Cerebellar cortex (tissue), 1 donor: ENCODE measurements at regions not wholly inside any gene's neighbourhood (a gene's known extent, or its start where the extent isn't known, plus 50 kb on each side); places are given as distances from the start of the nearest gene placed in this dataset.
"Not testable (repeated sequence)": the region's sequence is repeated elsewhere in the genome, so short reads cannot be mapped to it uniquely, and the experiment has no call there.

Experiments used
- DNase-seq: peaks from one replicate; pipeline ENCODE4 v3.0.0-alpha.2; 2015; ENCODE audit warnings: low spot score

DNA sequence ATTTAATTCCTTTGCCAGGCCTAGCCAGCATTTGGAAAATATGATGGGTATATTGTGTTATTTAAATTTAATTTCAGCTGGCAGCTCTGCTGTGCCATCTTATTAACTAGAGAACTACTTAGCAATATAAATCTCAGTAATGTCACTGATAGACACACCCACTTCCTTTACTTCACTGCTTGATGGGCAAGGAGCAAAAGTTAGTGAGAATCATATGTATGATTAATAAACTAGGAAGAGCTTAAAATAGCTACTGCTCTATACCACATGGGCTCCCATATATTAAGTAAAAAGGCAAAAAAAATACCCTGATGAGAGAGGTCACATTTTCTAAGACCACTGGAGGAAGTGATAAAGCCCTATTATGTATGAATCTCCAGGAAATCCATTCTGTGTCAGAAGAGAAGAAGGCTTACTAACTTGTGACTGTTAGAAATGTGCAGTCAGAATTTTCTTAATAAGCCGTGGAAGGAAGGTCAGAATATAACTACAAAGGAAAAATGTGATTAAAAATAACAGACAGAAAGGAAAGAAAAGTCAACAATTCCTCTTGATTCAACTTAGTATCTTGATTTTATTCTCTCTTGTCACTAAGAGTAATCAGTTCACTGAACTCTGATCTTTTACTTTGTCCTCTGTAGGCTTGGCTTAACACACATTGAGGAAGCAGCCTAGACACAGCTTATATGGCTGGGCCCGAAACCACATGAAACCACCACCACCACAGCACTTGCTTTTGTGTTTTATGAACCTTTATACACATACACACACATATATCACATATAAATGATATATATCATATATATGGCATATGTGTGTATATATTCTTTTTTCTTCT is 1233.9 kb upstream of the ALCAM start:
- DNase-seq = no peak

DNA sequence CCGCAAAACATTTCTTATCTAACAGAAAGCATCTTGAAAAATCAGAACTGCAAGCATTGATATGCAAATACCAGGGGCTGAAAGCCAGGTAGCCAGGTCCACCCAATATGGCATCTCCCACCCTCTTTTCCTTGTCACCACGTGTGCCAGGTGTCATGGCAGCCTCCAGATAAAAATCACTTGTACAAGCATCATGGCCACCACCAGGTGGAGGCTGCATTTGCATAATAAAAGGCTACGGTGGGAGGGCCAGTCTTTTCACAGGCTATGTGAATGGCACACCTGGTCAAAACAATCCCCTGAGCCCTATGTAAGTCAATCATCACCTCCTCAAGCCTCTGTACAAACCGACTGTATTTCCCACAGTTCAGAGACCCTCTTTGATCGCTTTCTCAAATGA is 1233.1 kb upstream of the ALCAM start:
- no peak for DNase-seq

DNA sequence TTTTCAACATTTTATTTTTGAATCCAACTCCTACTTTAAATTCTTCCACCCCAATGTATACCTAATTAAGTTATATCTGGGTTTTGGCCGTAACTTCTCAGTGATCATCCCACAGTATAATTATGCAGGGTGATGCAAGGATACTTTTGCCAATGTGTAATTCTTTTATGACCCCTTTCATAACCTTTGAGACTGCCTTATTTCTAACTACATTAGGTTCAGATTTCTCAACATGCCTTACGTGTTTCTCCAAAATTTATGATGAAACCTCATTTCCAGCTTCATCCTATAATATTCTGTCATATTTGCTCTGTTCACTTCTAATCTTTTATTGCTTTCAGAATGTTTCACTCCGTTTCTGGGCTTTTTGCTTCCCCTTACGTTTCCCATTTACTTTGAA is 1229.6 kb upstream of the ALCAM start:
- no peak for DNase-seq

DNA sequence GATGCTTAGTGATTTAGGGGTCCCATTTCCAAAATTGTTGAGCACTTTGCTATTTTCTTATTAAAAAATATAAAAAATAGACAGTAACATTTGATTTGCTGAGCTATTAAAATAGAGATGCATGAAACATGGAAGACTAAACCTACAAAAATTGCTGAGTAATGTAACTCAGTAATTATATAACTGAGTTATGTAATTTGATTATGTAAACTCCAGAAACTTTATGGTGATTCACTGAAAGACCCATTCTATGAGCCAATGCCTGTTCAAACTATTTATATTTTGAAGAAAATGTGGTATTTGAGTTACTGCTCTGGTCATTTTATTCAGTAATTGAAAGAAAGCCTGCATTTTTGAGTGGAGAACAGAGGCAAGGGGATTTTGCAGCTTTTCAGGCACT is 1221.5 kb upstream of the ALCAM start:
- DNase-seq = no peak

GRCh38 chr3:104149154-104149553 is 1217.6 kb upstream of the ALCAM start:
- no peak for DNase-seq

DNA sequence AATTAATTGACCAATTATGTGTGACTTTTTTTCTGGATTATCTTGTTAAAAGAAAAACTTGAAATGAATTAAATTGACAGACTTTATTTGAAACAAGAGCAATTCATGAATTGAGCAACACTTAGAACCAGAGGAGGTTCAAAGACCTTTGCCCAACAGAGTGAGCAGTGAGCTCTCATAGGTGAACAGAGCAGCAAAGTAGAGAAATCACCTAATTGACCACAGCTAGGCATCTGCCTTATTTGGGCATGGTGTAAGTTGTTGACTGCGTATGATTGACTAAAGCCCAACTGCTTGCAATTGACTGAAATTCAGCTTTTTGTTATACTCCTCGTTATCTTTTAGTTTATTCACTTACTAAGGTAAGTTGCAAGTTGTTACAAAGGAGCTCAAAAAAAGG is 1216.0 kb upstream of the ALCAM start:
- no peak for DNase-seq

GRCh38 chr3:104154896-104155295 is 1211.8 kb upstream of the ALCAM start:
- no peak for DNase-seq

GRCh38 chr3:104165866-104166265 is 1200.8 kb upstream of the ALCAM start:
- no peak for DNase-seq

GRCh38 chr3:104168386-104168785 is 1198.3 kb upstream of the ALCAM start:
- DNase-seq = no peak

GRCh38 chr3:104175696-104176095 is 1191.0 kb upstream of the ALCAM start:
- no peak for DNase-seq

DNA sequence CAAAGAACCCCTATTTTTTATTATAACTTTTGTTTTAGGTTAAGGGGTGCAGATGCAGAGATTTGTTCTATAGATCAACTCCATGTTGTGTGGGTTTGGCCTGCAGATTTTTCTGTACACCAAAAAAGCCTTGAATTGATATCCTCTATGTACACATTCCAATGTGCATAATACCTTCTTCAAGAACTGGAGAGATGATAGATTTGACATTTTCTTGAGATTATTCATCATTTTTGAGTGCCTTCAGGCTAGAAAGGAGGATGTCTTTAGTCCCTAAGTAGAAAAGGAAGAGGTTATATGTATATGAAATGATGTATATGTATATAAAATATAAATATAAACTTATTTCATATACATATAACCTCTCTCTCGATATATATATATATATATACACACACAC is 1190.0 kb upstream of the ALCAM start:
- DNase-seq = no peak

GRCh38 chr3:104178680-104179079 is 1188.0 kb upstream of the ALCAM start:
- DNase-seq = no peak

DNA sequence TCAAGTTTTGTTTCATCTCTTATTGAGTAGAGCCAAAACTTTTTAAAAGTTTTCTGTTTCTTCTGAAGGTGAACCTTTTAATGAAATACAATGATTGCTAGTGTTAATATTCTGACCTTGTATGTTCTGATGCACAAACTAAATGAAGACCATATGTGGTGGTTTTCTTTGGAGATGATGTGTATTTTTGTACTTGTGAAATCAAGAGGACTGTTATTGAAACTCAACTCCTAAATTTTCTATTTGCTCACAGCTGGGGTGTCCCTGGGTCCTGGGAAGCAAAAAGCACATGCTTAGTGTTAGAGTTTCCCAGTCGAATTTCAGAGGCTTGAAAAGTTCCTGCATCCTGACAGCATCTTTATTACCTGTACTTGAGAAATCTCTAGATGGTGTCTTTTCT is 1185.8 kb upstream of the ALCAM start:
- no peak for DNase-seq

- no peak for DNase-seq
Observed at GRCh38 chr3:104190681-104191080, 1176.0 kb upstream of the ALCAM start.

GRCh38 chr3:104198131-104198530 is 1168.6 kb upstream of the ALCAM start:
- no peak for DNase-seq

GRCh38 chr3:104206925-104207324 is 1159.8 kb upstream of the ALCAM start:
- no peak for DNase-seq

DNA sequence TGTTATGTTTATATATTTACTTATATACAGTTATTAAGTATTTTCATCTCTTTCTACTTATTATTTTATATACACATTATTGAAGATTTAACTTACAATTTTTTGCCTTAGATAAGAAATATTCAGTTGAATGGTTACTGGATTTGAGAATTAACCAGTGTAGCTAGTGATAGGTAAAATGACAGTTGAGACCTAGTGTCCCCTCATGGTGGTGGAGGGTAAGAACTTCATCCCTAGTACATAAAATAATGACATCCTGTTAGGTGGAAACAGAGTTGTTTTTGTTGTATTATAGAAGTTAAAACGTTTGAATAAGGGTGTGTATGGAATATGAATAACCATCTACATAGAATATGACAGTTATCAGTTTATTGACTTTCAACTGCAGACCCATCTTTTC is 1152.4 kb upstream of the ALCAM start:
- DNase-seq = no peak

- DNase-seq = no peak
Observed at GRCh38 chr3:104214937-104215336, 1151.8 kb upstream of the ALCAM start.

DNA sequence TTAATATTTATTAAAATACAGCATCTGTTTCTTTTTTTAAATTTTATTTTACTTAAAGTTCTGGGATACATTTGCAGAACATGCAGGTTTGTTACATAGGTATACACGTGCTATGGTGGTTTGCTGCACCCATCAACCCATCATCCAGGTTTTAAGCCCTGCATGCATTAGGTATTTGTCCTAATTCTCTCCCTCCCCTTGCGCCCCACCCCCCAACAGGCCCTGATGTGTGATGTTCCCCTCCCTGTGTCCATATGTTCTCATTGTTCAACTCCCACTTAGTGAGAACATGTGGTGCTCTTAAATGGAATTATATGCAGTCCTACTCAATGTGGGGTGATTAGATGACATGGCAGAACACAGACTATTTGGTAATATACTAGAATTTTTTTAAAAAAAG is 1147.7 kb upstream of the ALCAM start:
- DNase-seq = not testable (repeated sequence)

GRCh38 chr3:104234442-104235194 is 1132.1 kb upstream of the ALCAM start:
- DNase-seq = no peak

GRCh38 chr3:104244680-104245220 is 1122.0 kb upstream of the ALCAM start:
- DNase-seq = no peak

DNA sequence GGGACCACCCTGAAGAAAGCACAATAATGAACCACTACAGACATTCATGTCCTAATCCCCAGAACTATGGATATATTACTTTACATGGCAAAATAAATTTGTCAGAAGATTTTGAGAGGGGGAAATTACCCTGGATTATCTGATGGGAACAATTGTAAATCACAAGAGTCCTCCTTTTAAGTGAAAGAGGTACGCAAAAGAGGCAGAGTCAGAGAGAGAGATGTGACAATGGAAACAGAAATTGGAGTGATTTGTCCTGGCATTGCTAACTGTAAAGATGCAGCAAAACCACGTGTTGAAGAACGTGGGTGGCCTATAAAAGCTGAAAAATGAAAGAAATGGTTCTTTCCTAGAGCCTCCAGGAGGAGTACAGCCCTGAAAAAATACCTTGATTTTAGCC is 1121.4 kb upstream of the ALCAM start:
- DNase-seq = no peak

DNA sequence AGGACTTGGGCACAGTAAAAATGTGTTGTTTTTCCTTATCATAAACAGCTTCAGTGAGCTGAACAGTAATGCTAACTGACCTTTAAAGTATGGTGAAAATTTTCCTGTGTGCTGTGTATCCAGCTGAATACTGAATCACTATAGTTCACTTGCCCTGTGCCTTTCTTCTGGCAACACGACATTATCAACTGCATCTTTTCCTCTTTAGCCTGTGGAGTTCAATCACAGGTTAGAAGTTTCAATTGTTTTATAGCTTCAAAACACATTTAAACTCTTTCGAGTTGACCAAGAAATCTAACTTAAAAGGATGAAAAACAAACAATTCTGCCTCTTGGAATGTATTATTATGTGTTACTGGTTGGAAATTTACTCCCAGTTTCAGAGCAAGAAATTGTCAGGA is 1120.7 kb upstream of the ALCAM start:
- DNase-seq = no peak
